GM12864 (cell line): ENCODE measurements at regions not wholly inside any gene's neighbourhood (a gene's known extent, or its start where the extent isn't known, plus 50 kb on each side); places are given as distances from the start of the nearest gene placed in this dataset.

ENCODE experiments used
- DNase-seq: peaks from one replicate; pipeline ENCODE4 v3.0.0-alpha.2; 2011; ENCODE audit warnings: low read depth
- H3K4me3 ChIP-seq: 2 replicates; pipeline ENCODE4 v1.5.1; 2011; ENCODE audit warnings: mild to moderate bottlenecking, low read depth, low read length, control low read depth
- TF ChIP-seq, protein P1 (sequence below): IDR thresholded peaks from 2 replicates; pipeline ENCODE4 v1.5.1; 2011; ENCODE audit warnings: low read depth, mild to moderate bottlenecking, moderate library complexity, low read length, control low read depth, inconsistent platforms; ENCODE audit errors: missing control alignments

DNA sequence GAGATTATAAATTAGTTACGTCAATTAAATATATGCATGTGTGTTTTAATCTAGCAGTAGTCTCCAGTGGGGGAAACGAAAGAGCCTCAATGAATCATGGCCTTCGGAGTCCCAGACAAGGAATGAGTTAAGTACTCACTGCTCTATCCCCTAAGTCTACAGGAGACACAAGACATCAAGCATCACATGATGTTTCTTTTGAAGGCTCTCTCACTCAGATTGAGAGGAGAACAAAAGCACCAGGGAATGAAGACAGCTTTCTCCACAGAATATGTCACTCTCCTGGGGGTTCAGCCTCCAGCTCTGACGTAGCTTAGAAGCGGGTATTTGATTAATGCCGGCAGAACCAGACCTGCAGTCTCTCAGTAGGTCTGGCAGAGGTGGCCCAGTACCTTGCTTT, 381.4 kb downstream of the ACTL7B start:
- TF ChIP-seq, protein P1, sequence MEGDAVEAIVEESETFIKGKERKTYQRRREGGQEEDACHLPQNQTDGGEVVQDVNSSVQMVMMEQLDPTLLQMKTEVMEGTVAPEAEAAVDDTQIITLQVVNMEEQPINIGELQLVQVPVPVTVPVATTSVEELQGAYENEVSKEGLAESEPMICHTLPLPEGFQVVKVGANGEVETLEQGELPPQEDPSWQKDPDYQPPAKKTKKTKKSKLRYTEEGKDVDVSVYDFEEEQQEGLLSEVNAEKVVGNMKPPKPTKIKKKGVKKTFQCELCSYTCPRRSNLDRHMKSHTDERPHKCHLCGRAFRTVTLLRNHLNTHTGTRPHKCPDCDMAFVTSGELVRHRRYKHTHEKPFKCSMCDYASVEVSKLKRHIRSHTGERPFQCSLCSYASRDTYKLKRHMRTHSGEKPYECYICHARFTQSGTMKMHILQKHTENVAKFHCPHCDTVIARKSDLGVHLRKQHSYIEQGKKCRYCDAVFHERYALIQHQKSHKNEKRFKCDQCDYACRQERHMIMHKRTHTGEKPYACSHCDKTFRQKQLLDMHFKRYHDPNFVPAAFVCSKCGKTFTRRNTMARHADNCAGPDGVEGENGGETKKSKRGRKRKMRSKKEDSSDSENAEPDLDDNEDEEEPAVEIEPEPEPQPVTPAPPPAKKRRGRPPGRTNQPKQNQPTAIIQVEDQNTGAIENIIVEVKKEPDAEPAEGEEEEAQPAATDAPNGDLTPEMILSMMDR = no peak
- no peak for DNase-seq
- H3K4me3 ChIP-seq = no peak overlapping the region

DNA sequence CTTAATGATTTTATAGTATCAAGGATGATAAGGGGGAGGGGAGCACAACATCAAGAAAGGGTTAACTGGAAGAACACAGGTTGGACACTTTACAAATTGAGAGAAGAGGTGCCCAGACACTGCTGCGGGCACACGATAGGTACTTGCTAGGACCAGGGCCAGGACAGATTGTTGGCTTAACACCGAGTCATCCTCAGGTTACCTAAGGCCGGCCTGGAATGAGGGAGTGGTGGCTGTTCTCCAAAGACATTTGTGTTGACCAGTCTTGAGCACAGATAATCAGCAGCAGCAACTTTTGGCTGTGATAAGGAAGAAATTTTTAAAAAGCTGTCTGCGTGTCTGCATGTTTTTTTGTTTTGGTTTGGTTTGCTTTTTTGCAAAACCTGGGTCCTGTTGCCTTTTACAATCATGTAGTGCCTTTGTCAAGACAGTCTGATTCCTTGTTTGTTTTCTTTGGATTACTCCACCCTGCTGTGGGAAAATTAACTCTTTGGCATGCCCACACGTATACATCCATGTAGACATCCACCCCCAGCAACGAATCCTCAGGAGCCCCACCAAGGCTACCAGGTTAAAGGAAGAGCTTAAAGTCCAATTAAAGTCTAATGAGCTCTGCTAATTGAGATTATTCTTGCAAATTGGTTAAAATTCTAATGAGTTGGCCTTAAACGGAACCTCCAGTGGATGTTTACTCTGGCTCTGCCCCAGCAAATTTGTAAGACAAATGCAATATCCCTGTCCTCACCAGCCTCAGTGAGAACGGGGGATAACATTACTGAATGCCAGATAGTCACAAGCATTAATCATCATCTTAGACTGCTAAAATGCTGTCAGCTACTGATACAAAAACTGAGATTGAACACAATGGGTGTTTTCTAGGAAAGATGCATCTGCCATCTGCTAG, 382.3 kb downstream of the ACTL7B start:
- no peak overlapping the region for H3K4me3 ChIP-seq
- DNase-seq = no peak
- TF ChIP-seq, protein P1 = no peak

DNA sequence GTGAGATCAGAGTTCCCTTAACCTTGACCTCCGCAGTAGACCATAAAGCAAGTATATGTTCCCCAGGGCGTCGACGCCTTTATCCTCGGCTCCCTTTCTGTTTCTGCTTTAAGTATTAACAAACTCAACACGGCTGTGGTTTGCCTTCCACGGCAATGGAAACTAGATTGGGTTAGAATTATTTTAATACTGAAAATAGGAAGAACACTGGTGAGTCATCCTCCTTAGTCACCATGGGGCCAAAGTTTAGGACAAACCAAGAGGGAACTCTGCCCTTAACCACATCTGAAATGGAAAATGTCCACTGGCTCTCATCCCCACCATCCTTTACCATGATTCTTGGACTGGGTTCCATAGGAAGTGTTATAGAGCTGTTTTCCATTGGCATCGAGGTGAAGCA, 386.1 kb downstream of the ACTL7B start:
- no peak overlapping the region for H3K4me3 ChIP-seq
- no peak for DNase-seq
- TF ChIP-seq, protein P1 = no peak

DNA sequence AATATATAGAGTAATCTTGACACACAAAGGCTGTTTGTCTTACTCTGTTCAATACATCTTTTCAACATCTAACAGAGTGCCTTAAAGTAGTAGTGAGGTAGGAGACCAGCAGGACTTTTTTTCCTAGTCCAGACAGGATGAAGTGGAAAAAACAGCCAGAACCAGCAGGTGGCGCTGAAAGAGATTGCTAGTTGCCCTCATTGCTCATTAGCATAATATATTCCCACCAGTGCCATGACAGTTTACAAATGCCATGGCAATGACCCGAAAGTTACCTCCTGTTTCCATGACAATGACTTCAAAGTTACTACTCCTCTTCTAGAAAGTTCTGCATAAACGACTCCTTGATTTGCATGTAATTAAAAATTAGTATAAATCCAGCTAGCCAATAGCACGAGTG, 387.4 kb downstream of the ACTL7B start:
- no peak for DNase-seq
- H3K4me3 ChIP-seq = no peak overlapping the region
- TF ChIP-seq, protein P1 = peak; percentile 72

DNA sequence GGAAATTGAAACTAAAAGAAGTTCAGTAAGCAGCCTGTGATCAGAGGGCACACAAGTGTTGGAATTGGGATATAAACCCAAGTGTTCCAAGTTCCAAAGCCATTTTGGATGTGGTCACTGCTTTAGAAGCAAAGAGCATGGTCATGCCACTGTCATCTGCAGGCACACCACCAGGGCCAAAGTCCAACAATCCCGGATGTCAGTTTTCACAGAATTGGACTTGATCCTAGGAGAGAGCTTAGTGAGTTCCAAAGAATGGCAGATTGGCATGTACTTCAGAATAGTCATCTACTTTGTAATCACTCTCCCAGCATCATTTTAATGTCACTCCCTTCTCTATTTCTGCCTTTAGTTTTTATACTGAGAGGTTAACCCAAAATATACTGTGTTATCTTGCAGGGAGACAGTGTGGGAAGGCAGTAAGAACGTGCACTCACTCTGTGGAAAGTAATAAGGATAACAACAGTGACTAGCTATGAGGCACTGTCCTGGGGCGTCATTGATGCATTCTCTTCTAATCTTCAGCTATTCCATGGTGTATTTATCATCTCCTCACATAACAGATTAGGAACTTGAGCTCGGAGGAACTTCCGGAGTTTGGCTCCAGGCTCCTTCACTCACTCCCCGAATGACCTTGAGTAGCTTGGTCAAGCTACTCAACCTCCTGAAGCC, 388.0 kb downstream of the ACTL7B start:
- TF ChIP-seq, protein P1 = no peak
- no peak overlapping the region for H3K4me3 ChIP-seq
- no peak for DNase-seq

DNA sequence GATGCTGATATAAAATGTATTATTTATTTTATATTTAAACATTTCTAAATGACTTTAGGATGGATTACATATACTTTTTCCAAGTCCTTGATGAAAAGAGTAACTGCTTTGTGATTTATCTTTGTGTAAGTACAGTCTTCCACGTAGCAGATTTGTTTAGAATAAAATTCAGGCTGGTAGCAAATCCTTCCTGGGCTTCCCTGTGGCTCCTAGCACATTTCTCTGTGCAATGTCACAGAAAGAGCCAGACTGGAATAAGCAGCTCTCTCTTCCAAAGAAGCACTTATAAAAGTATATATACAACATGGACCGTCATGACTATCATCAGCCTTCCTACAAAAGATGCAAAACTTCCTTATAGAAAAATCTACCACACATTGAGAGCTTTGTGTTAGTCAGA, 388.6 kb downstream of the ACTL7B start:
- TF ChIP-seq, protein P1 = no peak
- no peak overlapping the region for H3K4me3 ChIP-seq
- no peak for DNase-seq
